CD4-positive, alpha-beta memory T cell (primary cell): ENCODE measurements at regions not wholly inside any gene's neighbourhood (a gene's known extent, or its start where the extent isn't known, plus 50 kb on each side); places are given as distances from the start of the nearest gene placed in this dataset.

Experiments used
- CTCF ChIA-PET: fragments of 350-600 bp; sonication (Branson Sonifier 250); formaldehyde crosslinking; loops from one replicate; lab custom pipeline; 2021; ENCODE audit warnings: inconsistent platforms; ENCODE audit not compliant: partially characterized antibody; lab: Charles Lee
- POLR2A ChIA-PET: fragments of 350-600 bp; sonication (Branson Sonifier 250); formaldehyde crosslinking; loops from one replicate; lab custom pipeline; 2021; ENCODE audit not compliant: partially characterized antibody; lab: Charles Lee
- DNase-seq, 5 donors: peaks; one replicate each; pipeline versions ENCODE4 v3.0.0 to v3.0.0-alpha.2; 2020 to 2022; ENCODE audit warnings: mixed read lengths in 1 of 5
- H3K27ac ChIP-seq: one replicate; pipeline ENCODE4 v1.7.0; 2013; ENCODE audit warnings: low read depth, low read length
- H3K27me3 ChIP-seq: 2 replicates; pipeline ENCODE4 v1.7.0; 2013; ENCODE audit warnings: mild to moderate bottlenecking, low read length, moderate library complexity; ENCODE audit not compliant: insufficient read depth
- H3K36me3 ChIP-seq: 2 replicates; pipeline ENCODE4 v1.7.0; 2013; ENCODE audit warnings: mild to moderate bottlenecking, low read length, moderate library complexity; ENCODE audit not compliant: insufficient read depth
- H3K4me1 ChIP-seq: 2 replicates; pipeline ENCODE4 v1.7.0; 2013; ENCODE audit warnings: mild to moderate bottlenecking, low read length, moderate library complexity; ENCODE audit not compliant: insufficient read depth
- H3K4me3 ChIP-seq, 2 donors: one replicate each; pipeline ENCODE4 v1.7.0; 2013; ENCODE audit warnings: low read length in 2 of 2, mild to moderate bottlenecking in 1 of 2
- H3K9me3 ChIP-seq, 2 donors: one replicate each; pipeline ENCODE4 v1.7.0; 2013; ENCODE audit warnings: low read length in 2 of 2, control low read depth in 1 of 2; ENCODE audit not compliant: control insufficient read depth in 1 of 2
- H3K27ac Mint-ChIP-seq, 7 donors: one replicate each; pipeline ENCODE4 v1.8.0; 2020 to 2021; ENCODE audit warnings: mixed read lengths in 7 of 7, mild to moderate bottlenecking in 6 of 7, inconsistent platforms in 3 of 7, moderate library complexity in 3 of 7
- H3K27me3 Mint-ChIP-seq, 2 donors: one replicate each; pipeline ENCODE4 v1.8.0; 2020 to 2021; ENCODE audit warnings: mixed read lengths in 2 of 2
- H3K36me3 Mint-ChIP-seq, 2 donors: one replicate each; pipeline ENCODE4 v1.8.0; 2020 to 2021; ENCODE audit warnings: mixed read lengths in 2 of 2, inconsistent platforms in 1 of 2, mild to moderate bottlenecking in 1 of 2
- H3K4me1 Mint-ChIP-seq, 4 donors: one replicate each; pipeline ENCODE4 v1.8.0; 2020 to 2021; ENCODE audit warnings: mixed read lengths in 4 of 4, mild to moderate bottlenecking in 1 of 4
- H3K4me3 Mint-ChIP-seq, 8 donors: one replicate each; pipeline ENCODE4 v1.8.0; 2020 to 2021; ENCODE audit warnings: mixed read lengths in 8 of 8, mild to moderate bottlenecking in 7 of 8, moderate library complexity in 6 of 8, inconsistent platforms in 3 of 8
- H3K9me3 Mint-ChIP-seq, 8 donors: one replicate each; pipeline ENCODE4 v1.8.0; 2020 to 2021; ENCODE audit warnings: mixed read lengths in 8 of 8, mild to moderate bottlenecking in 5 of 8, inconsistent platforms in 3 of 8, moderate library complexity in 1 of 8
- intact Hi-C: fragments of 100-400 bp; cut with micrococcal nuclease; formaldehyde crosslinking; loops from one replicate; pipeline ENCODE4 v1.15.1; 2023

- Mint-ChIP-seq H3K4me1 (peaks cover 11 to 15% (median 13%) of the 10 kb centered on the region in 4 donors), H3K27ac (no peak overlapping the region), H3K27me3 (peaks cover 0 to 4% of the 10 kb centered on the region in 2 donors), H3K9me3 (no peaks in the 10 kb centered on the region), H3K4me3 (no peak overlapping the region), H3K36me3 (no peaks in the 10 kb centered on the region)
- H3K9me3 ChIP-seq: no peaks in the 10 kb centered on the region
- H3K27me3 ChIP-seq: no peaks in the 10 kb centered on the region
- H3K4me1 ChIP-seq: peaks cover 11% of the 10 kb centered on the region
- no peak overlapping the region for H3K27ac ChIP-seq
- ChIA-PET POLR2A (no interaction called here), CTCF (interaction anchor here (0.7 to 1.1 kb wide), 4 partner anchors 13 to 345 kb away, joined by 3 to 5 read pairs (median 3); no protein-coding TSS in a partner anchor)
- intact Hi-C loops: no loop called here
- no peaks in the 10 kb centered on the region for H3K36me3 ChIP-seq
- H3K4me3 ChIP-seq: no peak overlapping the region
- DNase-seq: no peak
Measured at GRCh38 chr6:110043366-110043994, 65.4 kb downstream of the GPR6 start.

DNA sequence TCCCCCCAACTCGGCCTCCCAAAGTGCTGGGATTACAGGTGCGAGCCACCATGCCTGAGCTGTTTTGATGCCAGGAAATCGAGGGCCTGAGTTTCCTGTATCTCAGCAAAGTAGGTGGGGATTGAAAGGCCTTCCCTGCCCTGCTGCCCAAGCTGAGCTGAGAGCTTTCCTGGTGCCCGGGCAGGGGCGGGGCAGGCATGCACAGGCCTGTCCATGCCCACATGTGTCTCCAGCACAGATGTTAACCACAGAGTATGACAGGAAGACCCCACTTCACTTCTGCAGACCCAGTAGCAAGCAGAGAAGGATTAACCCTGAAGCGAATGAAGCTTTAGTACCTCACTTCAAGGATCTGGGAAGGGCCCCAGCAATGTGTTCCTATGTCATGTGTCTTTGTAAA, 66.0 kb downstream of the GPR6 start:
- Histone ChIP-seq H3K36me3 (no peaks in the 10 kb centered on the region), H3K4me1 (peaks cover 6% of the 10 kb centered on the region), H3K4me3 (no peak overlapping the region), H3K9me3 (no peaks in the 10 kb centered on the region), H3K27me3 (no peaks in the 10 kb centered on the region), H3K27ac (no peak overlapping the region)
- no peak for DNase-seq
- peaks cover 11 to 15% (median 12%) of the 10 kb centered on the region in 4 donors for H3K4me1 Mint-ChIP-seq
- POLR2A ChIA-PET: no interaction called here
- CTCF ChIA-PET: interaction anchor here (0.7 to 1.1 kb wide), 4 partner anchors 12 to 345 kb away, joined by 3 to 5 read pairs (median 3); no protein-coding TSS in a partner anchor
- H3K27ac Mint-ChIP-seq: peak overlapping the region in 1 of 7 donors; percentile 48
- no peaks in the 10 kb centered on the region for H3K9me3 Mint-ChIP-seq
- intact Hi-C loops: no loop called here
- H3K27me3 Mint-ChIP-seq: peaks cover 0 to 4% of the 10 kb centered on the region in 2 donors
- no peak overlapping the region for H3K4me3 Mint-ChIP-seq
- H3K36me3 Mint-ChIP-seq: no peaks in the 10 kb centered on the region

DNA sequence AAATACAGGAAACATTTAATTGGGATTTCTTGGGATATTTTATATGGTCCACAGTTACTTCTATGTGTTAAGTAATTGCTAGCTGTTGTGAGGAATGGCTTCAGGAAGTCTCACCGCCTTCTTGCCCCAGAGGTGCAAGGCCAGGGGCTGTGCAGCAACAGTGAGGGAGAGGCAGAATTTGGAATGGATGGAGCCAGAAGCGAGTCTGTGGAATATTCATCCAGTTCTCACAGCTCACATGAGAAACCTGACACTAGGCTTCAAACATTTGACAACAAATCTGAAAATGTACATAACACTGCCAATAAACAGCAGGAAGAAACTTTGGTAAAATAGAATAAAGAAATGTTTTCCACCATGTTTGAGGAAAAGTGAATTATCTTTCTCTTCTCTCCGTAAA, 66.5 kb downstream of the GPR6 start:
- no peaks in the 10 kb centered on the region for H3K9me3 Mint-ChIP-seq
- H3K4me1 ChIP-seq: peaks cover under 1% of the 10 kb centered on the region
- H3K27ac Mint-ChIP-seq: no peak overlapping the region
- intact Hi-C loops: no loop called here
- H3K27me3 Mint-ChIP-seq: peaks cover 0 to 4% of the 10 kb centered on the region in 2 donors
- no peaks in the 10 kb centered on the region for H3K36me3 Mint-ChIP-seq
- no peak overlapping the region for H3K4me3 ChIP-seq
- no peak overlapping the region for H3K4me3 Mint-ChIP-seq
- ChIA-PET CTCF (interaction anchor here (1.1 kb wide), 1 partner anchor 217 kb away, joined by 3 read pairs; no protein-coding TSS in a partner anchor), POLR2A (no interaction called here)
- peaks cover 6 to 10% (median 7%) of the 10 kb centered on the region in 4 donors for H3K4me1 Mint-ChIP-seq
- H3K36me3 ChIP-seq: no peaks in the 10 kb centered on the region
- H3K27ac ChIP-seq: no peak overlapping the region
- no peaks in the 10 kb centered on the region for H3K27me3 ChIP-seq
- H3K9me3 ChIP-seq: no peaks in the 10 kb centered on the region
- no peak for DNase-seq

GRCh38 chr6:110048221-110048875, 70.2 kb downstream of the GPR6 start:
- H3K9me3 ChIP-seq: no peaks in the 10 kb centered on the region
- no peaks in the 10 kb centered on the region for H3K4me1 ChIP-seq
- no peaks in the 10 kb centered on the region for H3K36me3 Mint-ChIP-seq
- intact Hi-C loops: no loop called here
- ChIA-PET POLR2A (interaction anchor here (0.7 kb wide), 1 partner anchor 8 kb away, joined by 3 read pairs; no protein-coding TSS in a partner anchor), CTCF (interaction anchor here (1.8 to 3.2 kb wide), 2 partner anchors 9 to 343 kb away, joined by 6 to 40 read pairs; no protein-coding TSS in a partner anchor)
- H3K27ac Mint-ChIP-seq: peak overlapping the region in 1 of 7 donors; percentile 22
- no peak overlapping the region for H3K4me3 ChIP-seq
- no peak overlapping the region for H3K4me3 Mint-ChIP-seq
- no peaks in the 10 kb centered on the region for H3K9me3 Mint-ChIP-seq
- H3K27me3 ChIP-seq: no peaks in the 10 kb centered on the region
- no peaks in the 10 kb centered on the region for H3K36me3 ChIP-seq
- H3K4me1 Mint-ChIP-seq: no peaks in the 10 kb centered on the region
- H3K27me3 Mint-ChIP-seq: peaks cover 4 to 10% of the 10 kb centered on the region in 2 donors
- no peak overlapping the region for H3K27ac ChIP-seq
- no peak for DNase-seq

DNA sequence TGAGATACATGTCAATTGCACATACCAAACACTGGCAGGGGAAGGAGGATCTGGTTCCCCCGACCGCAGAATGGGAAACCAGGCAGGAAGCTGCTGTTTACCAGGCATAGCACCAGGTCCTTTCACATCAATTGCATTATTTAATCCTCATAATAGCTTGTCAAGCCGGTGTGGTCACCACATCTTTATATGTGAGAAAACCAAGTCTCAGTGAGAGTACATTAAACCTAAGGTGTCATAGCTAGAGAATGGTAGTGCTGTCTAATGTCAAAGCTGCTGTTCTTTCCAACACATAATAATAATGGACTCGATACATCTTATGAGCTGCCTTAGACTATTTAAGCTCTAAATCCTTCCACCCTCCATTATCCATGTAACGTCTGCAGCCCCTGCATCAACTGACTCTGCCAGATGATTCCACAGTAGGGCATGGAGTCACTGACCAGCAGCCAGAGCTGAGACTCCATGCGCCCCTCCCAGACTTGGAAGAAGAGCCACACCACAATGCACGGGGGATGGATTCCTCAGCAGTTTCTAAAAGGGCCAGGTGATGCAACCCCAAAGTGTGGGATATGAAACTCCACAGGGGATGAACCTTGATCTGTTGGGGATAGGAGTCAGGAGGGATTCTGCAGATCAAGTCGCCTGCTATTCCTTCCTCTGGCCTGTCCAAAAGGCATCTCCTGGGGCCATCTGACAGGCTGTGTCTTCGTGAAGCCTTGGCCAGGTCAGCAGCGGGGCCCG, 71.8 kb downstream of the GPR6 start:
- no peak for DNase-seq
- Histone ChIP-seq H3K4me3 (no peak overlapping the region), H3K27me3 (no peaks in the 10 kb centered on the region), H3K36me3 (no peaks in the 10 kb centered on the region), H3K9me3 (no peaks in the 10 kb centered on the region), H3K27ac (no peak overlapping the region), H3K4me1 (no peaks in the 10 kb centered on the region)
- no peaks in the 10 kb centered on the region for H3K9me3 Mint-ChIP-seq
- ChIA-PET CTCF (interaction anchor here (1.8 to 3.2 kb wide), 2 partner anchors 10 to 345 kb away, joined by 6 to 40 read pairs; no protein-coding TSS in a partner anchor), POLR2A (no interaction called here)
- no peaks in the 10 kb centered on the region for H3K36me3 Mint-ChIP-seq
- no peak overlapping the region for H3K27ac Mint-ChIP-seq
- H3K4me1 Mint-ChIP-seq: peaks cover 0 to 2% (median 0%) of the 10 kb centered on the region in 4 donors
- intact Hi-C loops: no loop called here
- H3K4me3 Mint-ChIP-seq: no peak overlapping the region
- peaks cover 6 to 13% of the 10 kb centered on the region in 2 donors for H3K27me3 Mint-ChIP-seq
